ENCODE measurements at regions not wholly inside any gene's neighbourhood (a gene's known extent, or its start where the extent isn't known, plus 50 kb on each side); places are given as distances from the start of the nearest gene placed in this dataset.

DNA sequence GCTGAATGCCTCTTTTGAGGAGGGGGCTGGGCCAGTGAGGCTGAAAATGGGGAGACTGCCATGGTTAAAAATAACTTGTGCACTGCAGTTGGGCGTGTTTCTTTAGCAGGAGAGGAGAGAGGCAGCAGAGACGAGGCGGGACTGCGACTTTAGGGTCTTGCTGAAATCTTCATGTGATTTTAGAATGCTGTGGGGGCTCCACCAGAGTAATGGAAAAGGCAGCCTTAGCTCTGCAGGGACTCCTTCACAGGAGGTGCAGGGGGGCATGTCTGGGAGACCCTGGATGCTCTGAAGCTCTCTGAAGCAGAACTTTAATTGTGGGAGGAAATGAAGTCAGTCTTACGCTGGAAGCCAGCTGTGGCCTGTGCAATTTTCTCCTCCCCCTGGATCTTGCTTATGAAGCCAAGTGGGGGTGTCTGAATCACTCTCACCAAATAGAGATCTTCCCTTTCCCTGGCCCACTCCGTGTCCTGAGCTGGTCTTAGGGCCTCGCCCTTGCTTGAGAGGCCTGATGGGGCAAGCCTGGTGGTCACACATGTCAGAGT lies 60.8 kb downstream of the NDUFS5 start:
- TF ChIP-seq, protein P1, sequence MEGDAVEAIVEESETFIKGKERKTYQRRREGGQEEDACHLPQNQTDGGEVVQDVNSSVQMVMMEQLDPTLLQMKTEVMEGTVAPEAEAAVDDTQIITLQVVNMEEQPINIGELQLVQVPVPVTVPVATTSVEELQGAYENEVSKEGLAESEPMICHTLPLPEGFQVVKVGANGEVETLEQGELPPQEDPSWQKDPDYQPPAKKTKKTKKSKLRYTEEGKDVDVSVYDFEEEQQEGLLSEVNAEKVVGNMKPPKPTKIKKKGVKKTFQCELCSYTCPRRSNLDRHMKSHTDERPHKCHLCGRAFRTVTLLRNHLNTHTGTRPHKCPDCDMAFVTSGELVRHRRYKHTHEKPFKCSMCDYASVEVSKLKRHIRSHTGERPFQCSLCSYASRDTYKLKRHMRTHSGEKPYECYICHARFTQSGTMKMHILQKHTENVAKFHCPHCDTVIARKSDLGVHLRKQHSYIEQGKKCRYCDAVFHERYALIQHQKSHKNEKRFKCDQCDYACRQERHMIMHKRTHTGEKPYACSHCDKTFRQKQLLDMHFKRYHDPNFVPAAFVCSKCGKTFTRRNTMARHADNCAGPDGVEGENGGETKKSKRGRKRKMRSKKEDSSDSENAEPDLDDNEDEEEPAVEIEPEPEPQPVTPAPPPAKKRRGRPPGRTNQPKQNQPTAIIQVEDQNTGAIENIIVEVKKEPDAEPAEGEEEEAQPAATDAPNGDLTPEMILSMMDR (IDR thresholded peaks at IDR 0.05): no peak
- no peak for TF ChIP-seq EZH2 (IDR thresholded peaks at IDR 0.05)
- no peak for TF ChIP-seq EZH2phosphoT487 (IDR thresholded peaks at IDR 0.05)
